HG03159 (cell line): ENCODE measurements at regions not wholly inside any gene's neighbourhood (a gene's known extent, or its start where the extent isn't known, plus 50 kb on each side); places are given as distances from the start of the nearest gene placed in this dataset.

Experiments used
- ATAC-seq: cut with Tn5 transposase; IDR thresholded peaks from one replicate; pipeline ENCODE4 v1.9.1; 2021; ENCODE audit warnings: mild to moderate bottlenecking, moderate library complexity; ENCODE audit not compliant: unreplicated experiment

DNA sequence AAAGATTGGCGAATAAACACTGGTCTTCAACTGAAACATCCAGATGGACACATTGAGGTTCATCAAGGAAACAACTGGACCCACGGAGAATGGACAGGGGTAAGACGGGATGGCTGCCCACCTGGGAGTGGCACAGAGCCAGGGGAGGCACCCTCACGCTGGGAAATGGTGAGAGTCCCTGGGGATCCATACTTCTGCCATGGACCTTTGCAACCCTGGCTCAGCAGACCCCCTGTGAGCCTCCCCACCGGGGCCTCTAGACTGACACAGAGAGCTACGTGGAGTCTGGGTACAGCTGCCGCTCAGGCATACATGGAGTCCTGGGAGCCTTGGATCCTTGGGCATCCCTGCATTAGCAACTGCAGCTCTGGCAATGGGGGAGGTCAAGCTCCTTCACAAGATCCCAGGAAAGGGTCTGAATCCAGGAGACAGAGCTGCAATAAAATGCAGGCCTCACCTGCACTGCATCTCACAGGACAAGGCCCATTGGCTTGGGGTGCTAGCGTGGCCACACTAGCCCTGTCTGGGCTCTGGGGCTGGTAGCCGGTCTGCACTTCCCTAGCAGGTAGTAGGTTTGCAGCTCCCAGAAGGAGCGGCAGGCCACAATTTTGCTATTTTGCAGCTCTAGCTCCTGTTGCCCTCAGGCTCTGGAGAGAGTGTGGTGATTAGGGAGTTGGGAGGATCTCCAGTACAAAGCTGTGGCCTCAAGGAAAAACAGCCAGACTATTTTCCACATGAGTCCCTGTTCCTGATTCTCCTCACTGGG, 496.4 kb upstream of the LRRC4C start:
- ATAC-seq = no peak

DNA sequence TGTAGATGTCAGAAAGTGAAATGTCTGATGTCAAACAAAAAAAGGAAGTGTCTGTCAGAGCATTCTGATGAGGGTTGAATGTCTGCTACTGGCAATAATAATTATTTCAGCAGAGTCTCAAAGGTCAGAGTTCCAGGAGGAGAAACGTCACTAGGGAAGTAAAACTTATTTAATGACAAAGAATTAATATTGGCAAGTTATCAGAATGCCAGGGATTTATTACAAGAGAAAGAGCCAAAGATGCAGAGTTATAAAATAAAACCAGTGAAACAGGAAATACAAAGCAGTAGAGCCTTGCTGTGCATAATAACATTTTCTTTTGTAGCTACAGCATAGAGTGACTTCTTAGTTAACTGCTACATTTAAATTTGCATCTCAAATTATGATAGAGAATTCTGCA, 504.0 kb upstream of the LRRC4C start:
- no peak for ATAC-seq

- no peak for ATAC-seq
Measured at GRCh38 chr11:41970681-41971080, 511.2 kb upstream of the LRRC4C start.

GRCh38 chr11:41971592-41971991, 512.1 kb upstream of the LRRC4C start:
- ATAC-seq = no peak

GRCh38 chr11:41978945-41979344, 519.5 kb upstream of the LRRC4C start:
- ATAC-seq = no peak

GRCh38 chr11:41980741-41981140, 521.3 kb upstream of the LRRC4C start:
- no peak for ATAC-seq

DNA sequence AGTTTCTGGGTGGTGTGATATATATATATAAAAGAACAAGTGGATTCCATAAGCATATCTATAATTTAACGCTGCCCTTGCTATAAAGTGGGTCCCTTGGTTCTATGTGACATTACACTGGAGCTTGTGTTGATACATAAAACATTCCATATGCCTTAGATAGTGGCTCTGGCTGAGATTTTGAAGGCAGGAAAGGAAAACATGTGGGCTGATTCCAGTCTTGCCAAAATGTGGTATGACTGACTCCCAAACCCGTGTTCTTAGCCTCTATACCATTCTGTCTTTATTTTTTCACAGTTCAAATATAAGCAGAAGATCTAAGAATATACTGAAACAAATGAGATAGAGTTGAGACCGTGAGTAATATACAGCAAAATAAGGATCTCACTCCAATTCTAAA, 522.8 kb upstream of the LRRC4C start:
- no peak for ATAC-seq

DNA sequence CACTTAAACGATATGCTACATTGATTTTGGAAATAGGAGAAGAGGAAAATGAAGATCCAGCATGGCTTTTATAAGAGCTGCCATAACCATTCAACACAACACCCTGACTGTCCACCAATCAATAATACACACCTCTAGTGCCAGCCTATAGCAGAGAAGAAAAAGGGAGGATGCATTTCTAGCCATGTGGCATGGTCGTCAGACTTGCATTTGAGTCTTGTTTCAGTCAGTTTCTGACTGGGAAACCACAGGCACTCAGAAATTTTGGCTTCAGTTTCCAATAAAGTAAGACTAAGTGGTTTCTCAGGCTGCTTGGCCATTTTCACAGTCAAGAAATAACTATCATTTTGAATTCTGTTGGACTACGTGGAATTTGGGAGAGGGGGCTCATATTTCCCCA, 523.5 kb upstream of the LRRC4C start:
- ATAC-seq = no peak

GRCh38 chr11:41983475-41983874, 524.0 kb upstream of the LRRC4C start:
- no peak for ATAC-seq

GRCh38 chr11:41984023-41984422, 524.6 kb upstream of the LRRC4C start:
- no peak for ATAC-seq

GRCh38 chr11:41985799-41986198, 526.3 kb upstream of the LRRC4C start:
- no peak for ATAC-seq

DNA sequence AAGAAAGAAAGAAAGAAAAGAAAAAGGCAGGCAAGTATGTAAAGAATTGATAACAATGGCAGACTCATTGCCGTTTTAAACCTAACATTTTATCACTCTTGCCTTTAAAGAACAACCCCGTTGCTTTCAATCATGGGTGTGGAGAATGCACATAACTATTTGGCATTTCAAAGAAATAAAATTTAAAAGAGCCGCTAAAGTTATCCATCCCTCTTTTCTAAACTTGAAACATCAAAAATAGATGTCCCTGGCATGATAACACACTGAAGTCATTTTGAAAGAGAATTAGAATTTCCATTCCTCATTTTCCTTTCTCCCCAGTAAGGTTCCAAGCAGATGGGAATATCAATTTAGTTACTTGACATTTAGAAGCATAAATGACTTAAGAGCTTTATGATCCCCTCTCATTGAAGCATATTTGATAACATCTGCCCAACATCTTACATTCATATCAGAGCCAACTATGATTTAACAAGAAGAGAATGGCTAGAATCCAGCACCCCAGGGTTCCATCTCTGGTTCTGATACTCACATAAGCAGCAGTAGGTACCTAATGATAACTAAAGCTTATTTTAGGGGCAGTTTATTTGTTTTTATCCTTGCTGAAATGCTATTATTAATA, 529.6 kb upstream of the LRRC4C start:
- ATAC-seq = no peak

GRCh38 chr11:41989823-41990380, 530.5 kb upstream of the LRRC4C start:
- no peak for ATAC-seq

GRCh38 chr11:41996533-41996932, 537.1 kb upstream of the LRRC4C start:
- no peak for ATAC-seq

- ATAC-seq = no peak
Measured at GRCh38 chr11:41997844-41998401, 538.5 kb upstream of the LRRC4C start.

DNA sequence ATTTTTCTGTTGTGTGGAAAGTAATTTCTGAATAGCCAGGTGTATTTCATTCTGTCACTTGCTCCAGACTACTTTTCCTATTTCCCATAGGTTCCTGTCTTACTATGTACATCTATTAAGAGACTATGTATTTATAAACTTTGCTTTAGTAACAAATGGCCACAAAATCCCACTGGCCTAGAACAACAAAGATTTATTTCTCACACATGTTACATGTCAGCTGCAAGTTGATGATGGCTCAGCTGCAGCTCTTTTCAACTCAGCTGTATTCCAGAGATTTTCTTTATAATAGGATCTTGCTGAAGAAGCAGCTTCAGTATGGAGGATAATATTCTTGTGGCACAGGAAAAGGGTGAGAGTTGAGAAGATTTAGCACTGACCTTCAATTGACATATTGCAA, 539.6 kb upstream of the LRRC4C start:
- ATAC-seq = no peak

DNA sequence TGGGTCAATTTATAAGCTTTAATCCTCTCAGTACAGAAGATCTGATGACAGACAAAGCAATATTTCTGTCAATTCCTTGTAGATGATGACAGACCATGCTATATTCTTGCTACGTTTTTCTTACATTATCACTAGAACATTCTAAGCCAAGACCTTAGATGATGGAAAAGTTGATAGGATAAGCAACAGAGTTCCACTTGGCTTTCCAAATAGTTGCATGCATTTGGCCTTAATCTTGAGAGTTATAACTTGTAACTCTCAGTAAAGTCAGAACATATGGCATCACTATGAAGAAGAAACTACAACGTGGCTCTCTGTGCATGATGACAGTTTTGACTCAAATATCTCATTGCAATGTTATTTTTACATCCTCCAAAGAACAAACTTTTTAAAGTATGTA, 544.3 kb upstream of the LRRC4C start:
- ATAC-seq = no peak

GRCh38 chr11:42006766-42007165, 547.3 kb upstream of the LRRC4C start:
- no peak for ATAC-seq

DNA sequence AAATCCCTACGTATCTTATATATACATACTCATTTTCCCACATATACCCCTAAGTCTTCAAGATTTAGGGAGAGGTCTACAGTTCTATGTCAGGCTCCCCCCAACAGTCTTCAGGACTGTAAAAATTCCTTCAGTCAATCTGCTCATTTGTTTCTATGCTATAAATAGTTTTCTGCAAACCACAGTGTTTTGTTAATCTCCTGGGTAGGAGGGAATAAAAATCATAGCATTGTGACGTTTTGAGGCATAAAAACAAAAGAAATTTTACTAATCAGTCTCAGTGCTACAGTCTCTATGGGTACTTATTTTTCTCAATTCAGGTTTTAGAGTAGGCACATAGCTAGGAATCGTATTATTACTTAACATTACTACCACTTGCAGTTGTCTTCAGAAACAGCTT, 552.8 kb upstream of the LRRC4C start:
- no peak for ATAC-seq

DNA sequence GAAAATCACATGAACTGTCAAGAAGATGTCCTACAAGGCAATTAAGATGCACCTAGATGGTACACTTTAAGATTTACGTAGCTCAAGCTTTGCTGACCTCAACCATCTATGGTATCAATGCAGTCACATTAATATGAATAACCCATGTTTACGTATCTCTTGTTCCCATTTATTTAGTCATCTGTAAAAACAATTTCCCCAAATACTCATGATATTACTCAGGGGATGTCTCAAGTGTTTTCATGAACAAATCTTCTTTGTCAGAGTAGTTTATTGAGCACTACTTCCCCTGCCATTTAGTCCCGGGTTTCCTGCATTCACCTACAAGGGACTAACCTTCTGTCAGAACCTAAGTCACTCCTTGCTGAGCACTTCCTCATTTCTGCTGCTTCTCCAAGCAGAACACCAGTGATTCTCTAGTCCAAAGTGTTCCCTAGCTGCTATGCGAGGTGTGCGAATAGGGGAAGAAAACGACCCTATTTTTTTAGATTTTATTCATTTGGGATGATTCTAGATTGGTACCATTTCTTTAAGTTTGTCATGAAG, 554.3 kb upstream of the LRRC4C start:
- no peak for ATAC-seq

GRCh38 chr11:42021911-42022310, 562.5 kb upstream of the LRRC4C start:
- no peak for ATAC-seq

DNA sequence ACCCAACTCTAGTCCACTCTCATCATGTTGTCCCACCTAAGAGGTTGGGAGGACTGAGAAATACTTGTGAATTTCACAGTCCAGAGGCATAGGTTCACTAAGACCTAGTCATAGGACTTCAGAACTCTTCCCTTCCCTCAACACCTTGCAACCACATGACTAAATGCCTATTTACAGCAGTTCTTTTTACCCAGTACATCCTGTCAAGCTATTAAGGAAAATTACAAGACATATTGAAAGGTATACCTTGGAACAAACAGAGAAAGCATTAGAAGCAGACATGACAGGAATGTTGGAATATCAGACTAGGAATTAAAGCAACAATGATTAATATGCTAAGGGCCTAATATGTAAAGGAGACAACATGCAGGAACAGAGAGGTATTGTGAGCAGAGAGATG, 563.8 kb upstream of the LRRC4C start:
- ATAC-seq = no peak
